ENCODE measurements at regions not wholly inside any gene's neighbourhood (a gene's known extent, or its start where the extent isn't known, plus 50 kb on each side); places are given as distances from the start of the nearest gene placed in this dataset.

- no peak for TF ChIP-seq CTCF (IDR thresholded peaks at IDR 0.05; ENCODE audit: low read length)
- TF ChIP-seq EZH2 (IDR thresholded peaks at IDR 0.05; ENCODE audit: borderline replicate concordance, low read length) = no peak
These were observed 153.5 kb downstream of the ICOS start for GRCh38 chr2:204090021-204090420.
